ENCODE measurements at regions not wholly inside any gene's neighbourhood (a gene's known extent, or its start where the extent isn't known, plus 50 kb on each side); places are given as distances from the start of the nearest gene placed in this dataset.

DNA sequence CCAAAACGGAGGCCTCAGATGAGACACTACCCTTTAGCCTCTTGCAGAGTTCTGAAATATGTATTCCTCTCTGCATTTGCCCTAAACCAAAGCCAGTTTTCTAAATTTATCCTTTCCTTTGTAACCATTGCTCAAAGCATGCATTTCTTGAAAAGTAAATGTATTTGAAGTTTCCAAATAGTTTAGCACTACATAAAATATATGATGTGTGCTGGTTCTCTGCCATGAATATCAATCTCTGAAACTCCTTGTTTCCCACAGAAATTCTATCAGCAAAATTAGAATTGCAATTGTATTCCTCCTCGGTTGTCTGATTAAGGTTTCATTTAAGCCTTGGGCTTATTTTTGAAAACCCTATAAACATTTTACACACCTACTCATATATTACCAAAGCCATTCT is 137.1 kb upstream of the SYT6 start:
- TF ChIP-seq NFE2L2 (IDR thresholded peaks at IDR 0.05; ENCODE audit: low read depth, low read length) (no peak), RAD21 (IDR thresholded peaks at IDR 0.05; ENCODE audit: low read length) (no peak), RCOR1 (IDR thresholded peaks at IDR 0.05; ENCODE audit: insufficient replicate concordance, low read length) (no peak), SMC3 (IDR thresholded peaks at IDR 0.05; ENCODE audit: low read depth, low read length) (no peak), MAFK (IDR thresholded peaks at IDR 0.05; ENCODE audit: low read depth, low read length) (no peak), CHD1 (IDR thresholded peaks at IDR 0.05; ENCODE audit: low read depth, low read length) (no peak), FOS (IDR thresholded peaks at IDR 0.05; ENCODE audit: low read depth, low read length) (no peak), RFX5 (IDR thresholded peaks at IDR 0.05; ENCODE audit: low read depth, low read length) (no peak), MAZ (IDR thresholded peaks at IDR 0.05; ENCODE audit: borderline replicate concordance, low read depth, low read length) (no peak)
- TF ChIP-seq, protein P1, sequence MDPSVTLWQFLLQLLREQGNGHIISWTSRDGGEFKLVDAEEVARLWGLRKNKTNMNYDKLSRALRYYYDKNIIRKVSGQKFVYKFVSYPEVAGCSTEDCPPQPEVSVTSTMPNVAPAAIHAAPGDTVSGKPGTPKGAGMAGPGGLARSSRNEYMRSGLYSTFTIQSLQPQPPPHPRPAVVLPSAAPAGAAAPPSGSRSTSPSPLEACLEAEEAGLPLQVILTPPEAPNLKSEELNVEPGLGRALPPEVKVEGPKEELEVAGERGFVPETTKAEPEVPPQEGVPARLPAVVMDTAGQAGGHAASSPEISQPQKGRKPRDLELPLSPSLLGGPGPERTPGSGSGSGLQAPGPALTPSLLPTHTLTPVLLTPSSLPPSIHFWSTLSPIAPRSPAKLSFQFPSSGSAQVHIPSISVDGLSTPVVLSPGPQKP (IDR thresholded peaks at IDR 0.05; ENCODE audit: borderline replicate concordance, low read depth, low read length), result no peak
- TF ChIP-seq, protein P2, sequence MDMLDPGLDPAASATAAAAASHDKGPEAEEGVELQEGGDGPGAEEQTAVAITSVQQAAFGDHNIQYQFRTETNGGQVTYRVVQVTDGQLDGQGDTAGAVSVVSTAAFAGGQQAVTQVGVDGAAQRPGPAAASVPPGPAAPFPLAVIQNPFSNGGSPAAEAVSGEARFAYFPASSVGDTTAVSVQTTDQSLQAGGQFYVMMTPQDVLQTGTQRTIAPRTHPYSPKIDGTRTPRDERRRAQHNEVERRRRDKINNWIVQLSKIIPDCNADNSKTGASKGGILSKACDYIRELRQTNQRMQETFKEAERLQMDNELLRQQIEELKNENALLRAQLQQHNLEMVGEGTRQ (IDR thresholded peaks at IDR 0.05; ENCODE audit: low read depth, low read length), result no peak
- TF ChIP-seq, protein P3, sequence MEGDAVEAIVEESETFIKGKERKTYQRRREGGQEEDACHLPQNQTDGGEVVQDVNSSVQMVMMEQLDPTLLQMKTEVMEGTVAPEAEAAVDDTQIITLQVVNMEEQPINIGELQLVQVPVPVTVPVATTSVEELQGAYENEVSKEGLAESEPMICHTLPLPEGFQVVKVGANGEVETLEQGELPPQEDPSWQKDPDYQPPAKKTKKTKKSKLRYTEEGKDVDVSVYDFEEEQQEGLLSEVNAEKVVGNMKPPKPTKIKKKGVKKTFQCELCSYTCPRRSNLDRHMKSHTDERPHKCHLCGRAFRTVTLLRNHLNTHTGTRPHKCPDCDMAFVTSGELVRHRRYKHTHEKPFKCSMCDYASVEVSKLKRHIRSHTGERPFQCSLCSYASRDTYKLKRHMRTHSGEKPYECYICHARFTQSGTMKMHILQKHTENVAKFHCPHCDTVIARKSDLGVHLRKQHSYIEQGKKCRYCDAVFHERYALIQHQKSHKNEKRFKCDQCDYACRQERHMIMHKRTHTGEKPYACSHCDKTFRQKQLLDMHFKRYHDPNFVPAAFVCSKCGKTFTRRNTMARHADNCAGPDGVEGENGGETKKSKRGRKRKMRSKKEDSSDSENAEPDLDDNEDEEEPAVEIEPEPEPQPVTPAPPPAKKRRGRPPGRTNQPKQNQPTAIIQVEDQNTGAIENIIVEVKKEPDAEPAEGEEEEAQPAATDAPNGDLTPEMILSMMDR (conservative IDR thresholded peaks at IDR 0.05; ENCODE audit: low read depth, low read length), result no peak
- no peak overlapping the region for H3K4ac ChIP-seq (ENCODE audit: low read depth, low read length)
- H3K18ac ChIP-seq (ENCODE audit: low read depth, low read length), result no peak overlapping the region
- DNase-seq (no peak), ATAC-seq (ENCODE audit: low read depth) (no peak)
- in situ Hi-C loops (cut with MboI; ENCODE audit: low sequenced_read_pairs), result loop anchor here (25.0 kb wide), 1 partner anchor 428 kb away; the partner anchor contains the start of gene PTPN22
- H3K4me1 ChIP-seq (ENCODE audit: control insufficient read depth, insufficient read depth, low read length), result peaks cover 2% of the 10 kb centered on the region; the same call in 1 of the 2 replicates
- no peak overlapping the region for H2BK15ac ChIP-seq (ENCODE audit: low read depth, low read length)
- ChIA-PET POLR2A (ENCODE audit: unreplicated experiment) (no interaction called here), CTCF (interaction anchor here (1.8 kb wide), 1 partner anchor 8 kb away, joined by 7 read pairs; no protein-coding TSS in a partner anchor)
- H2AK9ac ChIP-seq (replicated peaks; ENCODE audit: low read depth, low read length, poor library complexity), result no peak overlapping the region
- dilution Hi-C loops (cut with HindIII; ENCODE audit: low sequenced_read_pairs, unreplicated experiment), result no loop called here
- no CpG with 5 or more reads among the region's 2 CpGs for WGBS, 2 experiments (ENCODE audit: extremely low coverage in 2 of 2, insufficient read length in 1 of 2)
- no peaks in the 10 kb centered on the region for H3K36me3 ChIP-seq (ENCODE audit: control insufficient read depth, insufficient read depth, low read length)
- H3K79me1 ChIP-seq (ENCODE audit: low read depth in 1 of 2, low read length in 2 of 2), result no peaks in the 10 kb centered on the region
- H2AFZ ChIP-seq (replicated peaks; ENCODE audit: low read length, poor library complexity), result no peak overlapping the region
- H2BK120ac ChIP-seq (ENCODE audit: low read depth, low read length), result no peak overlapping the region
- H2AK5ac ChIP-seq (ENCODE audit: low read depth, low read length), result no peak overlapping the region
- intact Hi-C loops (cut with micrococcal nuclease), result no loop called here
- no peak overlapping the region for H4K8ac ChIP-seq (ENCODE audit: low read depth in 2 of 2, low read length in 2 of 2)
- H3K27ac ChIP-seq (ENCODE audit: insufficient read depth, low read length), result no peak overlapping the region
- H3K9me3 ChIP-seq (ENCODE audit: control insufficient read depth, insufficient read depth, low read length), result no peaks in the 10 kb centered on the region
- no peaks in the 10 kb centered on the region for H4K20me1 ChIP-seq (ENCODE audit: insufficient read depth, low read length)
- H2BK20ac ChIP-seq (ENCODE audit: low read depth, low read length), result no peak overlapping the region
- no peaks in the 10 kb centered on the region for H3K9me1 ChIP-seq (ENCODE audit: insufficient read depth, low read length)
- no peak overlapping the region for H3K56ac ChIP-seq (ENCODE audit: extremely low read depth, insufficient read depth, low read length)
- H3K9ac ChIP-seq (ENCODE audit: low read depth, low read length), result no peak overlapping the region
- H3K23ac ChIP-seq (ENCODE audit: low read depth, low read length), result no peak overlapping the region
- H3K14ac ChIP-seq (replicated peaks; ENCODE audit: low read depth, low read length), result no peak overlapping the region
- H3K4me2 ChIP-seq (ENCODE audit: low read depth, low read length), result no peak overlapping the region
- peaks cover 15% of the 10 kb centered on the region for H3K27me3 ChIP-seq (ENCODE audit: control insufficient read depth, insufficient read depth, low read length)
- H2BK5ac ChIP-seq (ENCODE audit: low read depth, low read length, poor library complexity, severe bottlenecking), result no peak overlapping the region
- H3K4me3 ChIP-seq (ENCODE audit: insufficient read depth, low read depth, low read length), result no peak overlapping the region
- no peak overlapping the region for H4K91ac ChIP-seq (ENCODE audit: insufficient read depth, low read depth, low read length)
- no TSS peak for BruUV-seq (replicated peaks)
- H4K5ac ChIP-seq (ENCODE audit: low read depth, low read length), result no peak overlapping the region

Measured in IMR-90 (cell line).